ENCODE measurements at regions not wholly inside any gene's neighbourhood (a gene's known extent, or its start where the extent isn't known, plus 50 kb on each side); places are given as distances from the start of the nearest gene placed in this dataset.

DNA sequence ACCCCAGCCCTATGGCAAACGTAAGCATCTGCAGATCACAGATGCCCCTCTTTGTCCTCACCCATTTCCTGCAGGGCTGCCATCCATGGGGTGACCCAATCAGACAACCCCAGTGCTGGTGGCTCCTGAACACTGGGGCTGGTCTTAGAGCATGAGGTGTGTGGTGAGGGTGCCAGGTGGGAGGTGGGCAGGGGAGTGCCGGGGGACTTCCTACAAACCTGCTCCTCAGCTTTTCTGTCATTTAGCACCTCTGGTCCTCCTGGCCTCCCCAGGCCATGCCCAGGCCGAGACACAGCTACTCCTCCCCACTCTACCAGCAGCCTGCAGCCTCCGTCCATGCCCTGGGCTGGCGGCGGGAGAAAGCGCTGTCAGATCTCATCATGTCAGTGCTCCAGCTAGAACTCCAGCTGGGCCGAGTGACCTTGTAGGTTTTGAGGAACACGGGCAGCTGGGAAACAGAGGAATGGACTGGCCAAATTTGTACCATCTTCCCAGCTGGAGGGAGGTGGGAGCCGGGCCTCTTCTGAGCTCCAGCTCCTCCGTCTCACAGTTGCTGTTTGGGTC, 157.7 kb upstream of the NECTIN1 start:
- no peak for TF ChIP-seq SP1 (IDR thresholded peaks at IDR 0.05)
- TF ChIP-seq, protein P1, sequence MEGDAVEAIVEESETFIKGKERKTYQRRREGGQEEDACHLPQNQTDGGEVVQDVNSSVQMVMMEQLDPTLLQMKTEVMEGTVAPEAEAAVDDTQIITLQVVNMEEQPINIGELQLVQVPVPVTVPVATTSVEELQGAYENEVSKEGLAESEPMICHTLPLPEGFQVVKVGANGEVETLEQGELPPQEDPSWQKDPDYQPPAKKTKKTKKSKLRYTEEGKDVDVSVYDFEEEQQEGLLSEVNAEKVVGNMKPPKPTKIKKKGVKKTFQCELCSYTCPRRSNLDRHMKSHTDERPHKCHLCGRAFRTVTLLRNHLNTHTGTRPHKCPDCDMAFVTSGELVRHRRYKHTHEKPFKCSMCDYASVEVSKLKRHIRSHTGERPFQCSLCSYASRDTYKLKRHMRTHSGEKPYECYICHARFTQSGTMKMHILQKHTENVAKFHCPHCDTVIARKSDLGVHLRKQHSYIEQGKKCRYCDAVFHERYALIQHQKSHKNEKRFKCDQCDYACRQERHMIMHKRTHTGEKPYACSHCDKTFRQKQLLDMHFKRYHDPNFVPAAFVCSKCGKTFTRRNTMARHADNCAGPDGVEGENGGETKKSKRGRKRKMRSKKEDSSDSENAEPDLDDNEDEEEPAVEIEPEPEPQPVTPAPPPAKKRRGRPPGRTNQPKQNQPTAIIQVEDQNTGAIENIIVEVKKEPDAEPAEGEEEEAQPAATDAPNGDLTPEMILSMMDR (IDR thresholded peaks at IDR 0.05; ENCODE audit: low read depth, low read length, missing input control) = no peak
- TF ChIP-seq, protein P2, sequence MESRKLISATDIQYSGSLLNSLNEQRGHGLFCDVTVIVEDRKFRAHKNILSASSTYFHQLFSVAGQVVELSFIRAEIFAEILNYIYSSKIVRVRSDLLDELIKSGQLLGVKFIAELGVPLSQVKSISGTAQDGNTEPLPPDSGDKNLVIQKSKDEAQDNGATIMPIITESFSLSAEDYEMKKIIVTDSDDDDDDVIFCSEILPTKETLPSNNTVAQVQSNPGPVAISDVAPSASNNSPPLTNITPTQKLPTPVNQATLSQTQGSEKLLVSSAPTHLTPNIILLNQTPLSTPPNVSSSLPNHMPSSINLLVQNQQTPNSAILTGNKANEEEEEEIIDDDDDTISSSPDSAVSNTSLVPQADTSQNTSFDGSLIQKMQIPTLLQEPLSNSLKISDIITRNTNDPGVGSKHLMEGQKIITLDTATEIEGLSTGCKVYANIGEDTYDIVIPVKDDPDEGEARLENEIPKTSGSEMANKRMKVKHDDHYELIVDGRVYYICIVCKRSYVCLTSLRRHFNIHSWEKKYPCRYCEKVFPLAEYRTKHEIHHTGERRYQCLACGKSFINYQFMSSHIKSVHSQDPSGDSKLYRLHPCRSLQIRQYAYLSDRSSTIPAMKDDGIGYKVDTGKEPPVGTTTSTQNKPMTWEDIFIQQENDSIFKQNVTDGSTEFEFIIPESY (IDR thresholded peaks at IDR 0.05) = no peak
- TF ChIP-seq HNF4A (conservative IDR thresholded peaks at IDR 0.05) = no peak
- TF ChIP-seq, protein P3, sequence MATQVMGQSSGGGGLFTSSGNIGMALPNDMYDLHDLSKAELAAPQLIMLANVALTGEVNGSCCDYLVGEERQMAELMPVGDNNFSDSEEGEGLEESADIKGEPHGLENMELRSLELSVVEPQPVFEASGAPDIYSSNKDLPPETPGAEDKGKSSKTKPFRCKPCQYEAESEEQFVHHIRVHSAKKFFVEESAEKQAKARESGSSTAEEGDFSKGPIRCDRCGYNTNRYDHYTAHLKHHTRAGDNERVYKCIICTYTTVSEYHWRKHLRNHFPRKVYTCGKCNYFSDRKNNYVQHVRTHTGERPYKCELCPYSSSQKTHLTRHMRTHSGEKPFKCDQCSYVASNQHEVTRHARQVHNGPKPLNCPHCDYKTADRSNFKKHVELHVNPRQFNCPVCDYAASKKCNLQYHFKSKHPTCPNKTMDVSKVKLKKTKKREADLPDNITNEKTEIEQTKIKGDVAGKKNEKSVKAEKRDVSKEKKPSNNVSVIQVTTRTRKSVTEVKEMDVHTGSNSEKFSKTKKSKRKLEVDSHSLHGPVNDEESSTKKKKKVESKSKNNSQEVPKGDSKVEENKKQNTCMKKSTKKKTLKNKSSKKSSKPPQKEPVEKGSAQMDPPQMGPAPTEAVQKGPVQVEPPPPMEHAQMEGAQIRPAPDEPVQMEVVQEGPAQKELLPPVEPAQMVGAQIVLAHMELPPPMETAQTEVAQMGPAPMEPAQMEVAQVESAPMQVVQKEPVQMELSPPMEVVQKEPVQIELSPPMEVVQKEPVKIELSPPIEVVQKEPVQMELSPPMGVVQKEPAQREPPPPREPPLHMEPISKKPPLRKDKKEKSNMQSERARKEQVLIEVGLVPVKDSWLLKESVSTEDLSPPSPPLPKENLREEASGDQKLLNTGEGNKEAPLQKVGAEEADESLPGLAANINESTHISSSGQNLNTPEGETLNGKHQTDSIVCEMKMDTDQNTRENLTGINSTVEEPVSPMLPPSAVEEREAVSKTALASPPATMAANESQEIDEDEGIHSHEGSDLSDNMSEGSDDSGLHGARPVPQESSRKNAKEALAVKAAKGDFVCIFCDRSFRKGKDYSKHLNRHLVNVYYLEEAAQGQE (IDR thresholded peaks at IDR 0.05) = no peak
- no peak for TF ChIP-seq GABPA (IDR thresholded peaks at IDR 0.05 in 1 of 2, conservative IDR thresholded peaks at IDR 0.05 in 1 of 2)
- no peak for TF ChIP-seq RAD21 (IDR thresholded peaks at IDR 0.05)
- TF ChIP-seq, protein P4, sequence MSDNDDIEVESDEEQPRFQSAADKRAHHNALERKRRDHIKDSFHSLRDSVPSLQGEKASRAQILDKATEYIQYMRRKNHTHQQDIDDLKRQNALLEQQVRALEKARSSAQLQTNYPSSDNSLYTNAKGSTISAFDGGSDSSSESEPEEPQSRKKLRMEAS (IDR thresholded peaks at IDR 0.05) = no peak

All from liver (tissue), 3 donors.